HG02943 (cell line): ENCODE measurements at regions not wholly inside any gene's neighbourhood (a gene's known extent, or its start where the extent isn't known, plus 50 kb on each side); places are given as distances from the start of the nearest gene placed in this dataset.

ENCODE experiments used
- ATAC-seq: cut with Tn5 transposase; IDR thresholded peaks from one replicate; pipeline ENCODE4 v1.9.1; 2021; ENCODE audit warnings: mild to moderate bottlenecking, low read depth, moderate library complexity; ENCODE audit not compliant: unreplicated experiment

GRCh38 chr3:55246033-55246432, 241.1 kb downstream of the WNT5A start:
- ATAC-seq: no peak

- no peak for ATAC-seq
Measured at GRCh38 chr3:55245351-55245750, 241.8 kb downstream of the WNT5A start.

- ATAC-seq: no peak
Measured at GRCh38 chr3:55244247-55244646, 242.9 kb downstream of the WNT5A start.

GRCh38 chr3:55243678-55244077, 243.4 kb downstream of the WNT5A start:
- no peak for ATAC-seq

GRCh38 chr3:55242921-55243320, 244.2 kb downstream of the WNT5A start:
- no peak for ATAC-seq

- no peak for ATAC-seq
Measured at GRCh38 chr3:55241098-55241497, 246.0 kb downstream of the WNT5A start.

GRCh38 chr3:55235416-55235815, 251.7 kb downstream of the WNT5A start:
- ATAC-seq: no peak

- no peak for ATAC-seq
Measured at GRCh38 chr3:55226696-55227095, 260.4 kb downstream of the WNT5A start.

- no peak for ATAC-seq
Measured at GRCh38 chr3:55218577-55218976, 268.5 kb downstream of the WNT5A start.

GRCh38 chr3:55207744-55208143, 279.4 kb downstream of the WNT5A start:
- ATAC-seq: no peak

GRCh38 chr3:55205990-55206389, 278.1 kb upstream of the LRTM1 start:
- ATAC-seq: no peak

- no peak for ATAC-seq
Measured at GRCh38 chr3:55204417-55204816, 276.6 kb upstream of the LRTM1 start.

- ATAC-seq: no peak
Measured at GRCh38 chr3:55203546-55203945, 275.7 kb upstream of the LRTM1 start.

- no peak for ATAC-seq
Measured at GRCh38 chr3:55203006-55203405, 275.1 kb upstream of the LRTM1 start.

GRCh38 chr3:55202326-55202725, 274.5 kb upstream of the LRTM1 start:
- no peak for ATAC-seq

- ATAC-seq: no peak
Measured at GRCh38 chr3:55201779-55202178, 273.9 kb upstream of the LRTM1 start.

- ATAC-seq: no peak
Measured at GRCh38 chr3:55200906-55201305, 273.0 kb upstream of the LRTM1 start.

- ATAC-seq: no peak
Measured at GRCh38 chr3:55198554-55198953, 270.7 kb upstream of the LRTM1 start.

- no peak for ATAC-seq
Measured at GRCh38 chr3:55197021-55197420, 269.2 kb upstream of the LRTM1 start.

GRCh38 chr3:55196495-55196894, 268.6 kb upstream of the LRTM1 start:
- no peak for ATAC-seq

- ATAC-seq: no peak
Measured at GRCh38 chr3:55194376-55194775, 266.5 kb upstream of the LRTM1 start.

- no peak for ATAC-seq
Measured at GRCh38 chr3:55191911-55192775, 264.3 kb upstream of the LRTM1 start.
